Neural cell (in vitro differentiated cells): ENCODE measurements at regions not wholly inside any gene's neighbourhood (a gene's known extent, or its start where the extent isn't known, plus 50 kb on each side); places are given as distances from the start of the nearest gene placed in this dataset.

Experiments used
- CTCF ChIP-seq: fragments of 450-650 bp; IDR thresholded peaks from 2 replicates; pipeline ENCODE4 v1.5.1; 2014; ENCODE audit warnings: antibody characterized with exemption, mild to moderate bottlenecking, moderate library complexity; ENCODE audit not compliant: poor library complexity, severe bottlenecking
- EP300 ChIP-seq: fragments of 450-650 bp; conservative IDR thresholded peaks from 2 replicates; pipeline ENCODE4 v1.6.1; 2014; ENCODE audit warnings: antibody characterized with exemption, mild to moderate bottlenecking, moderate library complexity; ENCODE audit not compliant: poor library complexity, severe bottlenecking
- EZH2 ChIP-seq: fragments of 200-600, 300-800 bp; shearing (Covaris generic), sonication (generic); IDR thresholded peaks from 2 replicates; pipeline ENCODE4 v1.6.1; 2014; ENCODE audit warnings: antibody characterized with exemption, low read length, borderline replicate concordance, mild to moderate bottlenecking; ENCODE audit not compliant: insufficient read depth, poor library complexity, severe bottlenecking
- MXI1 ChIP-seq: fragments of 450-650 bp; conservative IDR thresholded peaks from 2 replicates; pipeline ENCODE4 v1.6.1; 2014; ENCODE audit warnings: antibody characterized with exemption, mild to moderate bottlenecking; ENCODE audit not compliant: poor library complexity, severe bottlenecking
- POLR2AphosphoS5 ChIP-seq: IDR thresholded peaks from 2 replicates; pipeline ENCODE4 v1.6.1; 2012
- RAD21 ChIP-seq: fragments of 450-650 bp; conservative IDR thresholded peaks from 2 replicates; pipeline ENCODE4 v1.6.1; 2014; ENCODE audit warnings: antibody characterized with exemption, mild to moderate bottlenecking, moderate library complexity
- SMC3 ChIP-seq: fragments of 450-650 bp; conservative IDR thresholded peaks from 2 replicates; pipeline ENCODE4 v1.6.1; 2014; ENCODE audit warnings: antibody characterized with exemption, mild to moderate bottlenecking, moderate library complexity; ENCODE audit not compliant: poor library complexity
- TAF1 ChIP-seq: IDR thresholded peaks from 2 replicates; pipeline ENCODE4 v1.6.1; 2012; ENCODE audit warnings: low read depth
- TF ChIP-seq, protein P1 (sequence below): IDR thresholded peaks from 2 replicates; pipeline ENCODE4 v1.6.1; 2012; ENCODE audit warnings: borderline replicate concordance

DNA sequence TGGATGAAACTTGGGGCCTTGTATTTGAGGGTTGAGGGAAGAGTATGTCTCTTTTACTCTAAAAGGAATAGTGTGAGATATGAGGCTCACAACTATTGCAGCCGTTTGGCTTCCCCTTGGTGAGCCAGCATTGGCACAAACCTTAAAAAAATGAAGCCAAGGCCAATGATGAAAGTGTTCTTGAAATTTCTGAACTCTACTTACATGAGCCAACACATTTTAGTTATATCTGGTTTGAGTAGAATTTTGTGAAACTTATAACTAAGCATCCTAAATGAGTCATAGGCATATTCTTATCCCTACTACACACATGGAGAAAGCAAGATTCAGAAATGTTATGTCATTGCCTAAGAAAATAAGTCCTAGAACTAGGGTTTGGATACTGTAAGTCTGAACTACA lies 55.3 kb upstream of the ACSS3 start:
- TF ChIP-seq RAD21 (no peak), CTCF (no peak), EP300 (no peak), POLR2AphosphoS5 (no peak), TAF1 (no peak), MXI1 (no peak), SMC3 (no peak), EZH2 (no peak)
- TF ChIP-seq, protein P1, sequence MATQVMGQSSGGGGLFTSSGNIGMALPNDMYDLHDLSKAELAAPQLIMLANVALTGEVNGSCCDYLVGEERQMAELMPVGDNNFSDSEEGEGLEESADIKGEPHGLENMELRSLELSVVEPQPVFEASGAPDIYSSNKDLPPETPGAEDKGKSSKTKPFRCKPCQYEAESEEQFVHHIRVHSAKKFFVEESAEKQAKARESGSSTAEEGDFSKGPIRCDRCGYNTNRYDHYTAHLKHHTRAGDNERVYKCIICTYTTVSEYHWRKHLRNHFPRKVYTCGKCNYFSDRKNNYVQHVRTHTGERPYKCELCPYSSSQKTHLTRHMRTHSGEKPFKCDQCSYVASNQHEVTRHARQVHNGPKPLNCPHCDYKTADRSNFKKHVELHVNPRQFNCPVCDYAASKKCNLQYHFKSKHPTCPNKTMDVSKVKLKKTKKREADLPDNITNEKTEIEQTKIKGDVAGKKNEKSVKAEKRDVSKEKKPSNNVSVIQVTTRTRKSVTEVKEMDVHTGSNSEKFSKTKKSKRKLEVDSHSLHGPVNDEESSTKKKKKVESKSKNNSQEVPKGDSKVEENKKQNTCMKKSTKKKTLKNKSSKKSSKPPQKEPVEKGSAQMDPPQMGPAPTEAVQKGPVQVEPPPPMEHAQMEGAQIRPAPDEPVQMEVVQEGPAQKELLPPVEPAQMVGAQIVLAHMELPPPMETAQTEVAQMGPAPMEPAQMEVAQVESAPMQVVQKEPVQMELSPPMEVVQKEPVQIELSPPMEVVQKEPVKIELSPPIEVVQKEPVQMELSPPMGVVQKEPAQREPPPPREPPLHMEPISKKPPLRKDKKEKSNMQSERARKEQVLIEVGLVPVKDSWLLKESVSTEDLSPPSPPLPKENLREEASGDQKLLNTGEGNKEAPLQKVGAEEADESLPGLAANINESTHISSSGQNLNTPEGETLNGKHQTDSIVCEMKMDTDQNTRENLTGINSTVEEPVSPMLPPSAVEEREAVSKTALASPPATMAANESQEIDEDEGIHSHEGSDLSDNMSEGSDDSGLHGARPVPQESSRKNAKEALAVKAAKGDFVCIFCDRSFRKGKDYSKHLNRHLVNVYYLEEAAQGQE, result no peak
